Stimulated activated CD4-positive, alpha-beta T cell treated with anti-CD3 and anti-CD28 coated beads, Interleukin-4, amount 100 ng/mL, for 1 hour (primary cell): ENCODE measurements at regions not wholly inside any gene's neighbourhood (a gene's known extent, or its start where the extent isn't known, plus 50 kb on each side); places are given as distances from the start of the nearest gene placed in this dataset.
A peak's percentile ranks its signal among the peaks of the same experiment; 100 is the strongest.

Experiments used
- DNase-seq: peaks from one replicate; pipeline ENCODE4 v3.0.0-alpha.2; 2020

- DNase-seq: no peak
Measured at GRCh38 chr14:65187421-65188049, 85.2 kb upstream of the MAX start.

- no peak for DNase-seq
Measured at GRCh38 chr14:65190312-65190711, 88.0 kb upstream of the MAX start.

GRCh38 chr14:65191716-65192115, 89.4 kb upstream of the MAX start:
- no peak for DNase-seq

- no peak for DNase-seq
Measured at GRCh38 chr14:65192686-65193085, 90.4 kb upstream of the MAX start.

GRCh38 chr14:65193916-65194590, 91.7 kb upstream of the MAX start:
- DNase-seq: no peak

- DNase-seq: no peak
Measured at GRCh38 chr14:65195042-65195719, 92.9 kb upstream of the MAX start.

- DNase-seq: no peak
Measured at GRCh38 chr14:65198346-65198745, 96.0 kb upstream of the MAX start.

- no peak for DNase-seq
Measured at GRCh38 chr14:65200454-65200853, 98.1 kb upstream of the MAX start.

- DNase-seq: no peak
Measured at GRCh38 chr14:65203574-65203973, 101.3 kb upstream of the MAX start.

- no peak for DNase-seq
Measured at GRCh38 chr14:65204056-65204455, 101.7 kb upstream of the MAX start.

- no peak for DNase-seq
Measured at GRCh38 chr14:65206078-65206447, 103.7 kb upstream of the MAX start.

GRCh38 chr14:65206448-65207096, 104.3 kb upstream of the MAX start:
- no peak for DNase-seq

- no peak for DNase-seq
Measured at GRCh38 chr14:65208548-65208947, 106.2 kb upstream of the MAX start.

- DNase-seq: no peak
Measured at GRCh38 chr14:65210118-65210821, 108.0 kb upstream of the MAX start.

GRCh38 chr14:65210822-65211182, 108.5 kb upstream of the MAX start:
- DNase-seq: no peak

- no peak for DNase-seq
Measured at GRCh38 chr14:65211341-65211987, 109.1 kb upstream of the MAX start.

GRCh38 chr14:65213316-65213715, 111.0 kb upstream of the MAX start:
- DNase-seq: no peak

GRCh38 chr14:65214741-65215140, 112.4 kb upstream of the MAX start:
- no peak for DNase-seq

GRCh38 chr14:65219353-65219752, 117.0 kb upstream of the MAX start:
- no peak for DNase-seq

- DNase-seq: peak; percentile 54
Measured at GRCh38 chr14:65222440-65222858, 120.1 kb upstream of the MAX start.

- DNase-seq: no peak
Measured at GRCh38 chr14:65223636-65224035, 121.3 kb upstream of the MAX start.

- no peak for DNase-seq
Measured at GRCh38 chr14:65224799-65225198, 122.5 kb upstream of the MAX start.
